ENCODE measurements at regions not wholly inside any gene's neighbourhood (a gene's known extent, or its start where the extent isn't known, plus 50 kb on each side); places are given as distances from the start of the nearest gene placed in this dataset.

DNA sequence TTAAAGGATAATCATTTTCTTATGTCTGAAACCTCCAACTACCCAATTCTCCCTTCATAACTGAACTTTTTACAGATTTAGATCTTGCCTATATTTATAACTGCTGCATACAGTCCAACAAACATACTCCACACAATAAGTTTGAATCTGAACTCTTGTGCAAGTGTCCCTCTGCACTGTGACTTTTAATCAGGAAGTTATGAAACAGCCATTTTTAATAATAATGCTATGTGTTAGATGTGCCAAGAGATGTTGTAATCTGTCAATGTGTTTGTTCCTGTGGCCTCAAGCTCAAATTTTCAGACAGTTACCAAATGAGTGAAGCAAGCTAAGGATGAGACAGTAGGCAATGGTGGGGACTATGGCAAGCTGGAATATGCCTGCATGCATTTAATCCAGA is 57.6 kb upstream of the MTAP start:
- Mint-ChIP-seq H3K9me3 (no peaks in the 10 kb centered on the region), H3K27me3 (peaks cover 14% of the 10 kb centered on the region), H3K36me3 (ENCODE audit: low read depth) (no peaks in the 10 kb centered on the region), H3K4me3 (no peak overlapping the region), H3K27ac (no peak overlapping the region), H3K4me1 (no peaks in the 10 kb centered on the region)
- no peak for ATAC-seq (replicated peaks)

- Mint-ChIP-seq H3K27me3 (peaks cover 16% of the 10 kb centered on the region), H3K27ac (no peak overlapping the region), H3K9me3 (no peaks in the 10 kb centered on the region), H3K4me1 (no peaks in the 10 kb centered on the region), H3K36me3 (ENCODE audit: low read depth) (no peaks in the 10 kb centered on the region), H3K4me3 (no peak overlapping the region)
- no peak for ATAC-seq (replicated peaks)
Measured at GRCh38 chr9:21746550-21746949, 55.9 kb upstream of the MTAP start.

DNA sequence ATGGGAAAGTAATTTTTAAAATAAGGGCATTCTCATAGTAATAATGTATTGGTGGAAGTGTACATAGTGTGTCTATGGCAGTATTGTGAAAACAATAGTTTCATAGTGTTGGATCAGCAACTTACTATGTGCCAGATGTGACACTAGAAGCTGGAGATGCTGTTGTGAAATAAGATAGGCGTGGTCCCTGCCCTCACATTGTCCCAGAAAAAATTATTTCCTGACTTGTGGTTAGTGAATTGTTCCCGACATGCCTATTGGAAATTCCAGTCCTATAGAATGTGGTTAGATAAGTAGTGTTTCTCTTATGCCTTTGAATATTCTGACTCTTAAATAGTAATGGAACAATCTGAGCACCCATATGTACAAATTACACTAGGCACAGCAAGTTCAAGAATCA is 55.3 kb upstream of the MTAP start:
- Mint-ChIP-seq H3K4me1 (no peaks in the 10 kb centered on the region), H3K9me3 (no peaks in the 10 kb centered on the region), H3K27me3 (peaks cover 18% of the 10 kb centered on the region), H3K27ac (no peak overlapping the region), H3K4me3 (no peak overlapping the region), H3K36me3 (ENCODE audit: low read depth) (no peaks in the 10 kb centered on the region)
- no peak for ATAC-seq (replicated peaks)

GRCh38 chr9:21750021-21750735 is 52.3 kb upstream of the MTAP start:
- no peak overlapping the region for H3K27ac Mint-ChIP-seq
- peaks cover 23% of the 10 kb centered on the region for H3K27me3 Mint-ChIP-seq
- no peaks in the 10 kb centered on the region for H3K9me3 Mint-ChIP-seq
- no peak overlapping the region for H3K4me3 Mint-ChIP-seq
- ATAC-seq (replicated peaks) = no peak
- no peaks in the 10 kb centered on the region for H3K4me1 Mint-ChIP-seq
- no peaks in the 10 kb centered on the region for H3K36me3 Mint-ChIP-seq (ENCODE audit: low read depth)

- Mint-ChIP-seq H3K4me3 (no peak overlapping the region), H3K27ac (no peak overlapping the region), H3K36me3 (ENCODE audit: low read depth) (no peaks in the 10 kb centered on the region), H3K27me3 (peaks cover 32% of the 10 kb centered on the region), H3K4me1 (no peaks in the 10 kb centered on the region), H3K9me3 (no peaks in the 10 kb centered on the region)
- no peak for ATAC-seq (replicated peaks)
Measured at GRCh38 chr9:21751998-21752397, 50.4 kb upstream of the MTAP start.

All from activated T-helper 17 cell treated with anti-CD3 and anti-CD28 coated beads, Interleukin-2, amount 50 U/mL, for 72 hours (primary cell).